Natural killer cell (primary cell): ENCODE measurements at regions not wholly inside any gene's neighbourhood (a gene's known extent, or its start where the extent isn't known, plus 50 kb on each side); places are given as distances from the start of the nearest gene placed in this dataset.

Source experiments
- ATAC-seq, 3 donors: fragments of 150-1000 bp in 2 of 3; fragments of 200-7000 bp in 1 of 3; cut with Tn5 transposase; 1 replicate in 1 of 3; 2 replicates in 2 of 3; pipeline ENCODE4 v1.10.0; 2021; ENCODE audit warnings: mild to moderate bottlenecking in 2 of 3, moderate library complexity in 2 of 3
- DNase-seq, 2 donors: peaks; one replicate each; pipeline versions ENCODE4 v3.0.0 to v3.0.0-alpha.2; 2013 to 2021; ENCODE audit warnings: mixed read lengths in 1 of 2
- H3K27ac ChIP-seq: one replicate; pipeline ENCODE4 v1.5.1; 2013; ENCODE audit warnings: mild to moderate bottlenecking, low read length
- H3K27me3 ChIP-seq: one replicate; pipeline ENCODE4 v1.6.1; 2013; ENCODE audit warnings: low read length; ENCODE audit not compliant: control insufficient read depth, insufficient read depth
- H3K36me3 ChIP-seq: one replicate; pipeline ENCODE4 v1.6.1; 2013; ENCODE audit warnings: low read length; ENCODE audit not compliant: control insufficient read depth, insufficient read depth
- H3K4me1 ChIP-seq: one replicate; pipeline ENCODE4 v1.6.1; 2013; ENCODE audit warnings: low read length; ENCODE audit not compliant: control insufficient read depth, insufficient read depth
- H3K4me3 ChIP-seq: one replicate; pipeline ENCODE4 v1.5.1; 2013; ENCODE audit warnings: low read length
- H3K9me3 ChIP-seq: one replicate; pipeline ENCODE4 v1.6.1; 2013; ENCODE audit warnings: low read length; ENCODE audit not compliant: control insufficient read depth, insufficient read depth
- H3K27ac Mint-ChIP-seq, 2 donors: one replicate each; pipeline ENCODE4 v1.8.0; 2022; ENCODE audit warnings: mild to moderate bottlenecking in 2 of 2, mixed read lengths in 2 of 2, moderate library complexity in 1 of 2
- H3K27me3 Mint-ChIP-seq, 2 donors: one replicate each; pipeline ENCODE4 v1.8.0; 2022; ENCODE audit warnings: low read depth in 2 of 2, mixed read lengths in 2 of 2
- H3K36me3 Mint-ChIP-seq: one replicate; pipeline ENCODE4 v1.8.0; 2022; ENCODE audit warnings: mixed read lengths
- H3K4me1 Mint-ChIP-seq, 2 donors: one replicate each; pipeline ENCODE4 v1.8.0; 2022; ENCODE audit warnings: mixed read lengths in 2 of 2
- H3K4me3 Mint-ChIP-seq: one replicate; pipeline ENCODE4 v1.8.0; 2022; ENCODE audit warnings: mild to moderate bottlenecking, moderate library complexity, mixed read lengths
- H3K9me3 Mint-ChIP-seq, 2 donors: one replicate each; pipeline ENCODE4 v1.8.0; 2022; ENCODE audit warnings: mixed read lengths in 2 of 2
- WGBS: methylation state at CpG from one replicate; pipeline ENCODE4 v1.1.7; 2013; ENCODE audit warnings: missing lambda C conversion rate; ENCODE audit not compliant: insufficient coverage; 5-methylcytosine and 5-hydroxymethylcytosine counted together
- intact Hi-C: fragments of 100-400 bp; cut with micrococcal nuclease; formaldehyde crosslinking; loops from one replicate; pipeline ENCODE4 v1.14.2; 2022
- TF ChIP-seq, protein P1 (sequence below): fragments of 200-600 bp; IDR thresholded peaks from one replicate; pipeline ENCODE4 v1.8.0; 2022; ENCODE audit warnings: antibody characterized with exemption

DNA sequence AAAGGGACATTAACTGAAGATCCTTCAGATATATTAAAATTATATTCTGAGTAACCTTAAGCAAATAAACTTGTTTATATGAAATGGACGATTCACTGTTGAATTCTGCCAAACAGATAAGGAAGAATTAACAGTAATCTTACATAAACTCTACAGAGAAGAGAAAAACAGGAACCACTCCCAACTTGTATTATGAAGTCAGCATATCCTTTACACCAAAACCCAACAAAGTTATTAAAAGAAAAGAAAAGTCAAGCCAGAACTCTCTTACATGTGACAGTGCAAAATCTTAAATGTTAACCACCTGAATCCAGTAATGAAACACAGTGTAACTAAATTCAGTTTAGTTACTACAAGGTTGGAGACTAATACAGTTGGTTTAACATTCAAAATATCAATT, 185.8 kb downstream of the DEPDC1B start:
- no peak overlapping the region for H3K4me3 Mint-ChIP-seq
- ATAC-seq (no peak), DNase-seq (no peak)
- no peaks in the 10 kb centered on the region for H3K36me3 ChIP-seq
- H3K36me3 Mint-ChIP-seq, result no peaks in the 10 kb centered on the region
- H3K9me3 ChIP-seq, result no peaks in the 10 kb centered on the region
- no peaks in the 10 kb centered on the region for H3K27me3 ChIP-seq
- no peaks in the 10 kb centered on the region for H3K4me1 ChIP-seq
- H3K4me3 ChIP-seq, result no peak overlapping the region
- H3K27me3 Mint-ChIP-seq, result no peaks in the 10 kb centered on the region
- TF ChIP-seq, protein P1, sequence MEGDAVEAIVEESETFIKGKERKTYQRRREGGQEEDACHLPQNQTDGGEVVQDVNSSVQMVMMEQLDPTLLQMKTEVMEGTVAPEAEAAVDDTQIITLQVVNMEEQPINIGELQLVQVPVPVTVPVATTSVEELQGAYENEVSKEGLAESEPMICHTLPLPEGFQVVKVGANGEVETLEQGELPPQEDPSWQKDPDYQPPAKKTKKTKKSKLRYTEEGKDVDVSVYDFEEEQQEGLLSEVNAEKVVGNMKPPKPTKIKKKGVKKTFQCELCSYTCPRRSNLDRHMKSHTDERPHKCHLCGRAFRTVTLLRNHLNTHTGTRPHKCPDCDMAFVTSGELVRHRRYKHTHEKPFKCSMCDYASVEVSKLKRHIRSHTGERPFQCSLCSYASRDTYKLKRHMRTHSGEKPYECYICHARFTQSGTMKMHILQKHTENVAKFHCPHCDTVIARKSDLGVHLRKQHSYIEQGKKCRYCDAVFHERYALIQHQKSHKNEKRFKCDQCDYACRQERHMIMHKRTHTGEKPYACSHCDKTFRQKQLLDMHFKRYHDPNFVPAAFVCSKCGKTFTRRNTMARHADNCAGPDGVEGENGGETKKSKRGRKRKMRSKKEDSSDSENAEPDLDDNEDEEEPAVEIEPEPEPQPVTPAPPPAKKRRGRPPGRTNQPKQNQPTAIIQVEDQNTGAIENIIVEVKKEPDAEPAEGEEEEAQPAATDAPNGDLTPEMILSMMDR, result no peak
- no peaks in the 10 kb centered on the region for H3K4me1 Mint-ChIP-seq
- peaks cover 0 to 4% of the 10 kb centered on the region in 2 donors for H3K9me3 Mint-ChIP-seq
- intact Hi-C loops, result no loop called here
- no peak overlapping the region for H3K27ac ChIP-seq
- H3K27ac Mint-ChIP-seq, result no peak overlapping the region
- WGBS, result no CpG with 5 or more reads among the region's 1 CpG

DNA sequence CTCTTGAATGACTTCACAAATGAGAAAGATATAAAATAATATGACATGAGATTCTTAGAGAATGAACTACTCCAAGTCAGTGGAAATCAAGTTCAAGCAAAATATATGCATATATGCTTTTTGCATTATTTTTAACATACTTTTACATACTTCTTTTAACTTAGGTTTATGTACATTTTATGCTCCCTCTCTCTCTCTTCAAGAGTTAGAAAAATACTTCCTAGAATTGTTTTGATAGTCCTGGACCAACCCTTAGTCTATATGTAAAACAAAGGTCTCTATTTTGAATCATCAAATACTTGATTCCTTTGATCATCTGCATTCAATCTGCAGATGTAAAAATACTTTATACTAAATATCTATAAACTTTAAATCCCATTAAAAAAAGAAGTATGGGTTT, 187.8 kb downstream of the DEPDC1B start:
- Histone ChIP-seq H3K9me3 (no peaks in the 10 kb centered on the region), H3K27ac (no peak overlapping the region), H3K36me3 (no peaks in the 10 kb centered on the region), H3K27me3 (no peaks in the 10 kb centered on the region), H3K4me1 (no peaks in the 10 kb centered on the region), H3K4me3 (no peak overlapping the region)
- TF ChIP-seq, protein P1, result no peak
- intact Hi-C loops, result no loop called here
- no peak for DNase-seq
- no peak for ATAC-seq
- no peaks in the 10 kb centered on the region for H3K27me3 Mint-ChIP-seq
- no peak overlapping the region for H3K27ac Mint-ChIP-seq
- H3K4me1 Mint-ChIP-seq, result no peaks in the 10 kb centered on the region
- peaks cover 0 to 4% of the 10 kb centered on the region in 2 donors for H3K9me3 Mint-ChIP-seq
- H3K4me3 Mint-ChIP-seq, result no peak overlapping the region
- H3K36me3 Mint-ChIP-seq, result no peaks in the 10 kb centered on the region

- H3K27ac ChIP-seq, result no peak overlapping the region
- H3K27me3 ChIP-seq, result no peaks in the 10 kb centered on the region
- 93% methylated on average over 3 of the region's 3 CpGs for WGBS
- DNase-seq (no peak), ATAC-seq (no peak)
- H3K9me3 Mint-ChIP-seq, result peaks cover 0 to 4% of the 10 kb centered on the region in 2 donors
- no peaks in the 10 kb centered on the region for H3K36me3 Mint-ChIP-seq
- no peak overlapping the region for H3K27ac Mint-ChIP-seq
- TF ChIP-seq, protein P1, result no peak
- no peak overlapping the region for H3K4me3 Mint-ChIP-seq
- H3K4me1 ChIP-seq, result no peaks in the 10 kb centered on the region
- no peaks in the 10 kb centered on the region for H3K9me3 ChIP-seq
- no peak overlapping the region for H3K4me3 ChIP-seq
- no peaks in the 10 kb centered on the region for H3K4me1 Mint-ChIP-seq
- intact Hi-C loops, result no loop called here
- H3K36me3 ChIP-seq, result no peaks in the 10 kb centered on the region
- no peaks in the 10 kb centered on the region for H3K27me3 Mint-ChIP-seq
Observed at GRCh38 chr5:60510663-60511062, 189.3 kb downstream of the DEPDC1B start.

GRCh38 chr5:60510049-60510448, 189.9 kb downstream of the DEPDC1B start:
- H3K27ac Mint-ChIP-seq, result no peak overlapping the region
- Histone ChIP-seq H3K4me1 (no peaks in the 10 kb centered on the region), H3K27ac (no peak overlapping the region), H3K9me3 (no peaks in the 10 kb centered on the region), H3K27me3 (no peaks in the 10 kb centered on the region), H3K36me3 (no peaks in the 10 kb centered on the region), H3K4me3 (no peak overlapping the region)
- TF ChIP-seq, protein P1, result no peak
- H3K9me3 Mint-ChIP-seq, result peaks cover 0 to 4% of the 10 kb centered on the region in 2 donors
- no peaks in the 10 kb centered on the region for H3K27me3 Mint-ChIP-seq
- ATAC-seq, result no peak
- no peak overlapping the region for H3K4me3 Mint-ChIP-seq
- 58% methylated on average over 1 of the region's 3 CpGs for WGBS
- intact Hi-C loops, result no loop called here
- no peaks in the 10 kb centered on the region for H3K36me3 Mint-ChIP-seq
- no peak for DNase-seq
- H3K4me1 Mint-ChIP-seq, result no peaks in the 10 kb centered on the region
